TTC549 (cell line): ENCODE measurements at regions not wholly inside any gene's neighbourhood (a gene's known extent, or its start where the extent isn't known, plus 50 kb on each side); places are given as distances from the start of the nearest gene placed in this dataset.

Experiments
- FAIRE-seq: peaks from 2 replicates; lab custom pipeline; 2012; peaks lifted over from hg19 to GRCh38; lab: Jason Lieb, UNC

- no peak for FAIRE-seq
Measured at GRCh38 chr15:85889956-85890619, 95.4 kb upstream of the KLHL25 start.

DNA sequence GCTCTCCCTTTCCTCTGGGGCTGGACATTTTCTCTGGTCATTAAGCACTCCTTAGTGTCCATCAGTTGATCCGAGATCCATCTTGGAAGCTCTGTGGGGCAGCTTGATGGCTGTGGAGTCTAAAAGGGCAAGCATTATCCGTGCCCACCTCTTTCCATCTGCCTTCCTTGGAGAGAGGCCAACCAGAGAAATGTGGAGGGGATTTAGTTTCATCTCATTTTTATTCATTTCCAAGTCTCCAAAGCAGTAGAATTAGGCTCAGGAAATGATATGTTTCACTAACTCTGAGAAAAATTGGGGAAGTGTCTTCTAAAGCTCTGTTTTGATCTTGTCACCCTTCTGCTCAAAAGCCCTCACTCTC lies 95.9 kb upstream of the KLHL25 start:
- no peak for FAIRE-seq

GRCh38 chr15:85891470-85891869 lies 96.7 kb upstream of the KLHL25 start:
- no peak for FAIRE-seq

GRCh38 chr15:85892232-85892631 lies 97.5 kb upstream of the KLHL25 start:
- FAIRE-seq, result no peak

DNA sequence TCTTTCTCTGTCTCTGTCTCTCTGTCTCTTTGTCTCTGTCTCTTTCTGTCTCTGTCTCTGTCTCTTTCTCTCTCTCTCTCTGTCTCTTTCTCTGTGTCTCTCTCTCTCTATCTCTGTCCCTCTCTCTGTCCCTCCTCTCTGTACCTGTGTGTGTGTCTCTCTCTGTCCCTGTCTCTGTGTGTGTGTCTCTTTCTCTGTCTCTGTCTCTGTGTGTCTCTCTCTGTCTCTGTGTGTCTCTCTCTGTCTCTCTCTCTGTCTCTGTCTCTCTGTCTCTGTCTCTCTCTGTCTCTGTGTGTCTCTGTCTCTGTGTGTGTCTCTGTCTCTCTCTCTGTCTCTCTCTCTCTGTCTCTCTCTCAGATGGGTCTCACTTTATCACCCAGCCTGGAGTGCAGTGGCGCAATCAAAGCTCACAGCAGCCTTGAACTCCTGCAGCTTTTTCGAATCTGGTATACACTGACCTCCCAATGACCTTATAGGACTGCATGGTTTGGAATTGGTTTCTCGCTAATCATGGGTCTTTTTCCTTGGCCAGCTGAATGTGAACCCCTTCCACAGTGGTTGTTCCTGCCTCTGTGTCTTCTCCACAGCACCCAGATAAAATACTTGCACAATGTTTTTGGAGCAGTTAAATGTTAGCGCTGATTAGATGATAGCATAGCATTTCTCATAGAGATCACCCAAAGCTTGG lies 102.6 kb upstream of the KLHL25 start:
- no peak for FAIRE-seq

GRCh38 chr15:85897895-85898717 lies 103.4 kb upstream of the KLHL25 start:
- no peak for FAIRE-seq

GRCh38 chr15:85899927-85900326 lies 105.2 kb upstream of the KLHL25 start:
- FAIRE-seq, result no peak

- no peak for FAIRE-seq
Measured at GRCh38 chr15:85905751-85906450, 111.2 kb upstream of the KLHL25 start.

GRCh38 chr15:85906640-85907039 lies 111.9 kb upstream of the KLHL25 start:
- no peak for FAIRE-seq

GRCh38 chr15:85910834-85911233 lies 116.1 kb upstream of the KLHL25 start:
- no peak for FAIRE-seq

DNA sequence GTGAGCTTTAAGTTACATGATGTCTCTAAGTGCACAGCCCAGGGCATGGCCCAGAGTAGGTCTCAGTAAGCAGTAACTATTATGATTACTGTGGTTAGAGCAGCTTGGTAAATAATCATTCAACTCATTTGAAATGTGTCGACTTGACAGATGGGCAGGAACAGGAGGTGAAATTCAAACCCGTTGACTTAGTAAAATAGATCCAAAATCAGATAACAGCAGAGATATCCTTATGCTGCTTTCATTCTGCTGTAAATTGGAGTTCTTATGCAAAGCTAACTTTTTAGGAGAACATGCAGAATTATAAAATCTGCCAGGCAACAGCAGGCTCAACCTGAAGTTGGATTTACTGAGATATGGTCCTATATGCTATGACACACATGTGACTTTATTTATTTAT lies 118.7 kb upstream of the KLHL25 start:
- FAIRE-seq, result no peak

DNA sequence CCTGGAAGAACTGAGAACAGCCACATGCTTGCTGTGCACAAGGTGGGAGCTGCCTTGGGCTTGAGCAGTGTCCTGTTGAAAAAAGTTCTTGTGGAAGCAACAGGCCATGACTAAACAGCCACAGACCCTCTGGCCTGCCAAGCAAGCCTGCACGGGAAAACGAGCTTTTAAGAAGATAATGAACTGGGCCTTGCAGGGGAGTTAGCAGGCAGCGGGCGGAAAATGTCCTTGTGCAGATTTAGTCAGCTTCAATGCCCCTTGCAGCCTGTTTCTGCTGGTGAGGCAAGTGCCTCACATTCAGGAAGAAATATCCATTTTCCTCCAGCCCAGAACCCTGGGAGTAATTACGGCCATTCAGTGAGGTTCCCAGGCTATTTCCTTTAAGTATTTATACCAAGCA lies 126.2 kb upstream of the KLHL25 start:
- FAIRE-seq, result no peak

- no peak for FAIRE-seq
Measured at GRCh38 chr15:85924088-85924487, 129.4 kb upstream of the KLHL25 start.

DNA sequence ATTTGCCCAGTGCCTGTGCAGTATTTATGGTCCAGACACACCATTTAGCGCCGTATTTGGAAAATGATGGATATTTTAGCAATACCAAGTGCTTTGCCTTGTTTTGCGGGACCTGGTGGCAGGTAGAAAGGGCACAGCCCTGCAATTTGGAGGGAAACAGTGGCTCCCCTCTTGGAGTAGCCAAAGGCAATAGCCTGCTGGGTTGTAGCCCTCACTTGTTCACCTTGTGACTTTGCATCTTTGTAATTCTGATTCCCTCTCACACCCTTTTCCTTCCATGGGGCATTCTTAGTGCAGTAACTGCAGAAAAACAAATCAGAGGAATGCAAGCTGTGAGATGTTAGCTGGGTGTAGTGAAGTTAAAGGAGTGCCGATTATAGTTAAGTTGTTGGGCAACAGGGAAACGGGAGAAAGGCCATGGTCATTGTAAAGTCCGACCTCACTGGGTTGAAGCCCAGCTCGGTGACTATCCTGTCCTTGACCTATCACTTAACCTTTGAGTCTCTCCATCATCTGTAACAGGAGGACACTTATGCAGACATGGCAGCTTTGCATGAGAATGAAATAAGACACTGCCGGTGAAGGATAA lies 131.0 kb upstream of the KLHL25 start:
- no peak for FAIRE-seq

DNA sequence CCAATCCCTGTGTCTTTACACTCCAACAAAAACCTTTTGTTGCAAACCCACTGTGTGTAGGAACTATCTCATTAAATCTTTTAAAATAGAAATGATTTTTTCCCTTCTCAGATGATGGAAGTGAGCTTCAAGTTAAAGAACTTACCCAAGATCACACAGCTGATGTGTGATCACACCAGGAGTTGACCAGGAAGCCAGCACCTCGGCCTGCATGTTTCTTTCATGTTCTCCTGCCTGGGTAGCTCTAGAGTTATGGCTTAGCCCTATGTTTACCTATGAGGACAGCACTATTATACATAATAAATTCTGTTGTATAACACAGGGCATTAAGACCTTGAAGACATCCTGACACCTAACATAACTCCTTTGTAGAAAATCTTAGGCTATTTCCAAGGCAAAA lies 132.1 kb upstream of the KLHL25 start:
- FAIRE-seq, result no peak

DNA sequence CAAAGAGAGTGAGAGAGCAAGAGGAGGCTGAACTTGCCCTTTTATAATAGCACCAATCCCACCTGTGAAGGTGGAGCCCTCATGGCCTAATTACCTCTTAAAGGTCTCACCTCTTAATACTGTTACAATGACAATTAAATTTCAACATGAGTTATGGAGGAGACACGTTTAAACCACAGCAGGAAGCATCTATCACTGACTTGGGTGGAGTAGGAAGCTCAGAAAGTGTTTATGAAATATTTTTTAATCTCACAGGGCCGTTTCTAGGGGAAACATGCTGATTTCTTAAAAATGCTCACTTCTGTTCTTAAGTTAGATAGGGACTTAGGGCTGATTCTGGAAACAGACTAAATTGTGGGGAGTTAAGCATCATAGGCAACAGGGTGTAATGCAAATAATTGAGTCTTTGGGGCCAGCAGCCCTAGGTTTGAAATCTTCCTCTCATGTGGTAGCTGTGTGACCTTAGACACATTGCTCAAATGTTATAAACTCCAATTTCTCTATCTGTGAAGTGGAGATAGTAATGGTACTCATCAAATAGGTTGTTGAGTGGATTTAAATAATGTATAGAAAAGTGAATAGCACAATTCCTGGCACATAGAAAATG lies 133.3 kb upstream of the KLHL25 start:
- no peak for FAIRE-seq

- FAIRE-seq, result no peak
Measured at GRCh38 chr15:85929786-85930185, 135.1 kb upstream of the KLHL25 start.

- no peak for FAIRE-seq
Measured at GRCh38 chr15:85932391-85932790, 137.7 kb upstream of the KLHL25 start.

DNA sequence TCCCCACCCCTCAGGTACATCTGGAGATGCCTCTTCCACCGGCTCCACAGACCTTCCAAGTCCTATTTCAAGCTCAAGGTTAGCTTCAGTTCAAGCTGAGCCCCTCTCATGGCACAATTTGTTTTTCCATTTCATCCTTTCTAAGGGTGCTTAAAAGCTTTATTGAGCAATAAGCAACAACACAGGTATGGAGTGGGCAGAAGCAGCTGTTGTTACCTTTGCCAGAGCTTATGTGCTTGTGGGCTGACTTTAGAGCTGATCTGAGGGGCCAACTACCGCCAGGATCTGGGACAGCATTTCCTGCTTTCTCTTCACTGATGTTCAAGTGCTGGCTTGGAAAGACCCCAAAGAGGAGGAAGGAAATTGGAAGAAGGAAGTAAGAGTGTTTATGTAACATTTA lies 140.0 kb upstream of the KLHL25 start:
- no peak for FAIRE-seq

- no peak for FAIRE-seq
Measured at GRCh38 chr15:85935182-85935581, 140.5 kb upstream of the KLHL25 start.

DNA sequence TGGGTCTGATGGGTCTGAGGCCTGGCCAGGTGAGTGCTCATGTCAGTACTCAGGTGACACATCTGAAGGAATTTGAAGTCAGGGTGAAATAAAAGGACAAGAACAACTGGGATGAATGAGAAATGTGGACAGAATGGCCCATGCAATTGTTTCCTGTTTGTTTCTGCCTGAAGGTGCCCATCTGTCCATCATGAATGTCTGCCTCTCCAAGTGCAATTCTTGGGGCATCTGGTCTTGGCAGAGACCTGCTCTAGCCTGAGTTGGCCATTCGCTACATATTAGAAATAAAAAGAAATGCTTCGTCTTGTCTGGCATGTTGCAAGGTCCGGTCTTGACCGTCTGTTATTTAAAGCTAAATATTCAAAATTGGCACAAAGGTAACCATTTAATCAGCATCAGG lies 142.0 kb upstream of the AGBL1 start:
- FAIRE-seq, result no peak
